HG02973 (cell line): ENCODE measurements at regions not wholly inside any gene's neighbourhood (a gene's known extent, or its start where the extent isn't known, plus 50 kb on each side); places are given as distances from the start of the nearest gene placed in this dataset.
"Not testable (repeated sequence)": the region's sequence is repeated elsewhere in the genome, so short reads cannot be mapped to it uniquely, and the experiment has no call there.

Experiments used
- ATAC-seq: cut with Tn5 transposase; IDR thresholded peaks from one replicate; pipeline ENCODE4 v1.9.1; 2021; ENCODE audit warnings: moderate library complexity; ENCODE audit not compliant: unreplicated experiment

GRCh38 chr6:119760046-119760445 is 410.5 kb upstream of the MAN1A1 start:
- no peak for ATAC-seq

GRCh38 chr6:119758385-119758784 is 408.8 kb upstream of the MAN1A1 start:
- no peak for ATAC-seq

- ATAC-seq, result no peak
Observed at GRCh38 chr6:119757467-119757866, 407.9 kb upstream of the MAN1A1 start.

GRCh38 chr6:119749335-119749734 is 399.8 kb upstream of the MAN1A1 start:
- no peak for ATAC-seq

- ATAC-seq, result not testable (repeated sequence)
Observed at GRCh38 chr6:119748535-119748934, 399.0 kb upstream of the MAN1A1 start.

- peak; percentile 82 for ATAC-seq
Observed at GRCh38 chr6:119742188-119742803, 392.7 kb upstream of the MAN1A1 start.

GRCh38 chr6:119739769-119740168 is 390.2 kb upstream of the MAN1A1 start:
- peak; percentile 51 for ATAC-seq

GRCh38 chr6:119738425-119738824 is 388.9 kb upstream of the MAN1A1 start:
- no peak for ATAC-seq

- no peak for ATAC-seq
Observed at GRCh38 chr6:119736296-119737021, 386.9 kb upstream of the MAN1A1 start.

GRCh38 chr6:119735530-119735929 is 386.0 kb upstream of the MAN1A1 start:
- no peak for ATAC-seq

GRCh38 chr6:119734227-119734626 is 384.7 kb upstream of the MAN1A1 start:
- no peak for ATAC-seq

GRCh38 chr6:119728935-119729334 is 379.4 kb upstream of the MAN1A1 start:
- ATAC-seq, result peak; percentile 90

- ATAC-seq, result no peak
Observed at GRCh38 chr6:119728220-119728750, 378.7 kb upstream of the MAN1A1 start.

- no peak for ATAC-seq
Observed at GRCh38 chr6:119727504-119728219, 378.1 kb upstream of the MAN1A1 start.

- ATAC-seq, result not testable (repeated sequence)
Observed at GRCh38 chr6:119726912-119727311, 377.4 kb upstream of the MAN1A1 start.

GRCh38 chr6:119726086-119726485 is 376.5 kb upstream of the MAN1A1 start:
- no peak for ATAC-seq

GRCh38 chr6:119720160-119720559 is 370.6 kb upstream of the MAN1A1 start:
- no peak for ATAC-seq

- ATAC-seq, result no peak
Observed at GRCh38 chr6:119717942-119718341, 368.4 kb upstream of the MAN1A1 start.

GRCh38 chr6:119716668-119717270 is 367.2 kb upstream of the MAN1A1 start:
- no peak for ATAC-seq

- no peak for ATAC-seq
Observed at GRCh38 chr6:119713903-119714302, 364.3 kb upstream of the MAN1A1 start.

- ATAC-seq, result no peak
Observed at GRCh38 chr6:119686644-119687043, 337.1 kb upstream of the MAN1A1 start.
